Chondrocyte (in vitro differentiated cells): ENCODE measurements at regions not wholly inside any gene's neighbourhood (a gene's known extent, or its start where the extent isn't known, plus 50 kb on each side); places are given as distances from the start of the nearest gene placed in this dataset.
A peak's percentile ranks its signal among the peaks of the same experiment; 100 is the strongest.

Source experiments
- DNase-seq: peaks from one replicate; pipeline ENCODE4 v3.0.0; 2021; ENCODE audit warnings: mixed read lengths, low spot score
- H3K27ac Mint-ChIP-seq: one replicate; pipeline ENCODE4 v1.8.0; 2021; ENCODE audit warnings: mild to moderate bottlenecking, moderate library complexity, mixed read lengths; ENCODE audit not compliant: unreplicated experiment
- H3K27me3 Mint-ChIP-seq: 2 replicates; pipeline ENCODE4 v1.8.0; 2021; ENCODE audit warnings: low read depth, mixed read lengths
- H3K36me3 Mint-ChIP-seq: 2 replicates; pipeline ENCODE4 v1.8.0; 2021; ENCODE audit warnings: low read depth, mixed read lengths
- H3K4me1 Mint-ChIP-seq: 2 replicates; pipeline ENCODE4 v1.8.0; 2021; ENCODE audit warnings: low read depth, mild to moderate bottlenecking, mixed read lengths
- H3K4me3 Mint-ChIP-seq: one replicate; pipeline ENCODE4 v1.8.0; 2021; ENCODE audit warnings: mild to moderate bottlenecking, moderate library complexity, mixed read lengths; ENCODE audit not compliant: unreplicated experiment
- H3K9me3 Mint-ChIP-seq: 2 replicates; pipeline ENCODE4 v1.8.0; 2021; ENCODE audit warnings: low read depth, mixed read lengths
- CTCF ChIP-seq: fragments of 200-600 bp; sonication (generic); IDR thresholded peaks from 2 replicates; pipeline ENCODE4 v1.5.0; 2021; ENCODE audit warnings: antibody characterized with exemption, mild to moderate bottlenecking, moderate library complexity

- H3K27me3 Mint-ChIP-seq = no peaks in the 10 kb centered on the region
- H3K9me3 Mint-ChIP-seq = no peaks in the 10 kb centered on the region
- no peak overlapping the region for H3K4me3 Mint-ChIP-seq
Observed at GRCh38 chr1:201618905-201619304, 80.0 kb downstream of the NAV1 start.

GRCh38 chr1:201619513-201619912, 80.6 kb downstream of the NAV1 start:
- Mint-ChIP-seq H3K36me3 (peaks cover 5% of the 10 kb centered on the region), H3K4me3 (no peak overlapping the region), H3K4me1 (peaks cover 25% of the 10 kb centered on the region), H3K27me3 (no peaks in the 10 kb centered on the region), H3K27ac (no peak overlapping the region), H3K9me3 (no peaks in the 10 kb centered on the region)
- no peak for TF ChIP-seq CTCF
- no peak for DNase-seq

More at GRCh38 chr1:201618905-201619304, 80.0 kb downstream of the NAV1 start:
- H3K4me1 Mint-ChIP-seq = peaks cover 31% of the 10 kb centered on the region
- TF ChIP-seq CTCF = no peak
- DNase-seq = no peak
- H3K36me3 Mint-ChIP-seq = peaks cover 5% of the 10 kb centered on the region
- H3K27ac Mint-ChIP-seq = no peak overlapping the region

GRCh38 chr1:201622353-201622752, 83.4 kb downstream of the NAV1 start:
- Mint-ChIP-seq H3K27me3 (no peaks in the 10 kb centered on the region), H3K9me3 (no peaks in the 10 kb centered on the region), H3K4me1 (peaks cover 48% of the 10 kb centered on the region), H3K27ac (no peak overlapping the region), H3K36me3 (peaks cover 5% of the 10 kb centered on the region), H3K4me3 (no peak overlapping the region)
- no peak for TF ChIP-seq CTCF
- DNase-seq = no peak

GRCh38 chr1:201622824-201623223, 83.9 kb downstream of the NAV1 start:
- H3K27me3 Mint-ChIP-seq = no peaks in the 10 kb centered on the region
- no peak overlapping the region for H3K27ac Mint-ChIP-seq
- H3K4me3 Mint-ChIP-seq = no peak overlapping the region
- peaks cover 52% of the 10 kb centered on the region for H3K4me1 Mint-ChIP-seq
- peaks cover 6% of the 10 kb centered on the region for H3K36me3 Mint-ChIP-seq
- no peaks in the 10 kb centered on the region for H3K9me3 Mint-ChIP-seq
- no peak for DNase-seq
- TF ChIP-seq CTCF = no peak

GRCh38 chr1:201624741-201625225, 85.9 kb downstream of the NAV1 start:
- TF ChIP-seq CTCF = no peak
- peaks cover 48% of the 10 kb centered on the region for H3K4me1 Mint-ChIP-seq
- no peak for DNase-seq
- H3K4me3 Mint-ChIP-seq = no peak overlapping the region
- H3K27ac Mint-ChIP-seq = peak overlapping the region; percentile 82
- no peaks in the 10 kb centered on the region for H3K9me3 Mint-ChIP-seq
- no peaks in the 10 kb centered on the region for H3K27me3 Mint-ChIP-seq
- peaks cover 8% of the 10 kb centered on the region for H3K36me3 Mint-ChIP-seq
